ENCODE measurements at regions not wholly inside any gene's neighbourhood (a gene's known extent, or its start where the extent isn't known, plus 50 kb on each side); places are given as distances from the start of the nearest gene placed in this dataset.

DNA sequence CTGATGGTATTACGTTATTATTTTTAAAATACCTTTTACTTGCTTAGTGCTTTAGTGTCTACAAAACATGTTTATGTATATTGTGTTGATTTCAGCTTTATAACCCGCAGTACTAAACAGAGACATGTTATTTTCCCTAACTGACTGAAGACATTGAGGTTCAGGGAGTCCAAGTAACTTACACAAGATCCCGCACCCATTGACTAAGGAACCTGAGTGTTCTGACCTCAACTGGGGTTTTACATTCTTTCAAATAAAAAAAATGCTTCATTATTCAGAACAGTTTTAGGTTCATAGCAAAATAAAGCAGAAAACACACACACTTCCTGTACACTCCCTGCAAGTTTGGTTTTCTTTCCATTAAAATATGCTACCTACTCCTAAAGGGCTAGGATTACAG, 60.4 kb upstream of the METAP2 start:
- Histone ChIP-seq H3K9me3 (ENCODE audit: control insufficient read depth in 2 of 3, insufficient read depth in 1 of 3, low read length in 3 of 3) (no peaks in the 10 kb centered on the region), H3K4me1 (ENCODE audit: control insufficient read depth in 2 of 3, insufficient read depth in 2 of 3, low read depth in 1 of 3, low read length in 3 of 3) (no peaks in the 10 kb centered on the region), H3K9ac (ENCODE audit: low read length in 3 of 3) (no peak overlapping the region), H3K4me3 (ENCODE audit: low read length in 3 of 3) (no peak overlapping the region), H3K27me3 (ENCODE audit: control insufficient read depth, insufficient read depth, low read length) (no peaks in the 10 kb centered on the region), H3K36me3 (ENCODE audit: control insufficient read depth in 2 of 3, insufficient read depth in 3 of 3, low read length in 3 of 3) (no peaks in the 10 kb centered on the region), H3K27ac (ENCODE audit: low read depth in 2 of 2, low read length in 2 of 2) (no peak overlapping the region)
- TF ChIP-seq, protein P1, sequence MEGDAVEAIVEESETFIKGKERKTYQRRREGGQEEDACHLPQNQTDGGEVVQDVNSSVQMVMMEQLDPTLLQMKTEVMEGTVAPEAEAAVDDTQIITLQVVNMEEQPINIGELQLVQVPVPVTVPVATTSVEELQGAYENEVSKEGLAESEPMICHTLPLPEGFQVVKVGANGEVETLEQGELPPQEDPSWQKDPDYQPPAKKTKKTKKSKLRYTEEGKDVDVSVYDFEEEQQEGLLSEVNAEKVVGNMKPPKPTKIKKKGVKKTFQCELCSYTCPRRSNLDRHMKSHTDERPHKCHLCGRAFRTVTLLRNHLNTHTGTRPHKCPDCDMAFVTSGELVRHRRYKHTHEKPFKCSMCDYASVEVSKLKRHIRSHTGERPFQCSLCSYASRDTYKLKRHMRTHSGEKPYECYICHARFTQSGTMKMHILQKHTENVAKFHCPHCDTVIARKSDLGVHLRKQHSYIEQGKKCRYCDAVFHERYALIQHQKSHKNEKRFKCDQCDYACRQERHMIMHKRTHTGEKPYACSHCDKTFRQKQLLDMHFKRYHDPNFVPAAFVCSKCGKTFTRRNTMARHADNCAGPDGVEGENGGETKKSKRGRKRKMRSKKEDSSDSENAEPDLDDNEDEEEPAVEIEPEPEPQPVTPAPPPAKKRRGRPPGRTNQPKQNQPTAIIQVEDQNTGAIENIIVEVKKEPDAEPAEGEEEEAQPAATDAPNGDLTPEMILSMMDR (IDR thresholded peaks at IDR 0.05; ENCODE audit: borderline replicate concordance, extremely low read depth, insufficient read depth): no peak
- FAIRE-seq (no peak), DNase-seq (no peak)
- intact Hi-C loops (cut with DNase I): no loop called here

DNA sequence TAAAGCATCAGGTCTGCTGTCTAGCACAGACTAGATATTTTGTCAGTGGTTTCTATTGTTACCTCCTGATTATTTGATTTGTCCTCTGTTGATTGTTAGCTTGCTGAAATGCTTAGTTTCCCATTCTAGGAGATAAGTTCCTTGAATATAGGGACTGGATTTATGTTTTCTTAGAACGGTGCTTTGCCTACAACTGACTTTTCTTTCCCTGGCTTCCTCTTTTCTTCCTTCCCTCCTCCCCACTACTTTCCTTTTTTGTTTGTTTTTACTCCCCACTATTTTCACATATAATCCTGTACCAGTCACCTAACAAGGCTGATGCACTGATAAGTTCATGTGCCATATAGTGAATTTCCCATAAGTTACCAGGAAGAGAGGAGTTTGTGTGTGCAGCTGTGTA, 58.5 kb upstream of the METAP2 start:
- TF ChIP-seq, protein P1 (IDR thresholded peaks at IDR 0.05; ENCODE audit: borderline replicate concordance, extremely low read depth, insufficient read depth): no peak

DNA sequence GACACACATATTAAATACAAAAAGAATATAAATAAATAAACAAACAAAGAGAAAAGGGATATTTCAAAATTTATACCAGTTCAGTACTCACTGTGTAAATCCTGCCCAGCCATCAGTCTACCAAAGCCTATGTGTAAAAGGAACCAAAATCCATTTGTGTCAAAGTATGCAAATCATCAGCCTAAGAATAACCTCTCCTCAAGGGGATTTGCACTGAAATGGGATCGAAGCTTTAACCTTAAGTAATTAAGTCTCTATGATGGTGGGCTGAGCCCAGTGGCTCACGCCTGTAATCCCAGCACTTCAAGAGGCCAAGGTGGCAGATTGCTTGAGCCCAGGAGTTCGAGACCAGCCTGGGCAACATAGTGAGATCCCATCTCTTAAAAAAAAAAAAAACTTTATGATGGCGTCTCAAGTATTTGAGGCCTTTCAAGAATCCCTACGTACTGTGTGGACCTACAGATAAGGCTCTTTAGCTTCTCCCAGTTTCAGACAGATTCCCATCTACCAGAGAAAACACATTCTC, 57.8 kb upstream of the METAP2 start:
- H3K9ac ChIP-seq (ENCODE audit: low read length in 3 of 3): no peak overlapping the region
- no peaks in the 10 kb centered on the region for H3K27me3 ChIP-seq (ENCODE audit: control insufficient read depth, insufficient read depth, low read length)
- DNase-seq: no peak
- no peaks in the 10 kb centered on the region for H3K4me1 ChIP-seq (ENCODE audit: control insufficient read depth in 2 of 3, insufficient read depth in 2 of 3, low read depth in 1 of 3, low read length in 3 of 3)
- H3K36me3 ChIP-seq (ENCODE audit: control insufficient read depth in 2 of 3, insufficient read depth in 3 of 3, low read length in 3 of 3): no peaks in the 10 kb centered on the region
- no peak overlapping the region for H3K27ac ChIP-seq (ENCODE audit: low read depth in 2 of 2, low read length in 2 of 2)
- TF ChIP-seq, protein P1 (IDR thresholded peaks at IDR 0.05; ENCODE audit: borderline replicate concordance, extremely low read depth, insufficient read depth): no peak
- H3K9me3 ChIP-seq (ENCODE audit: control insufficient read depth in 2 of 3, insufficient read depth in 1 of 3, low read length in 3 of 3): no peaks in the 10 kb centered on the region
- FAIRE-seq: no peak
- H3K4me3 ChIP-seq (ENCODE audit: low read length in 3 of 3): no peak overlapping the region
- intact Hi-C loops (cut with DNase I): no loop called here

More for the DNA sequence above, 58.5 kb upstream of the METAP2 start:
- DNase-seq (no peak), FAIRE-seq (no peak)
- Histone ChIP-seq H3K4me3 (ENCODE audit: low read length in 3 of 3) (no peak overlapping the region), H3K9ac (ENCODE audit: low read length in 3 of 3) (no peak overlapping the region), H3K27ac (ENCODE audit: low read depth in 2 of 2, low read length in 2 of 2) (no peak overlapping the region), H3K4me1 (ENCODE audit: control insufficient read depth in 2 of 3, insufficient read depth in 2 of 3, low read depth in 1 of 3, low read length in 3 of 3) (no peaks in the 10 kb centered on the region), H3K36me3 (ENCODE audit: control insufficient read depth in 2 of 3, insufficient read depth in 3 of 3, low read length in 3 of 3) (no peaks in the 10 kb centered on the region), H3K27me3 (ENCODE audit: control insufficient read depth, insufficient read depth, low read length) (no peaks in the 10 kb centered on the region), H3K9me3 (ENCODE audit: control insufficient read depth in 2 of 3, insufficient read depth in 1 of 3, low read length in 3 of 3) (no peaks in the 10 kb centered on the region)
- intact Hi-C loops (cut with DNase I): no loop called here

DNA sequence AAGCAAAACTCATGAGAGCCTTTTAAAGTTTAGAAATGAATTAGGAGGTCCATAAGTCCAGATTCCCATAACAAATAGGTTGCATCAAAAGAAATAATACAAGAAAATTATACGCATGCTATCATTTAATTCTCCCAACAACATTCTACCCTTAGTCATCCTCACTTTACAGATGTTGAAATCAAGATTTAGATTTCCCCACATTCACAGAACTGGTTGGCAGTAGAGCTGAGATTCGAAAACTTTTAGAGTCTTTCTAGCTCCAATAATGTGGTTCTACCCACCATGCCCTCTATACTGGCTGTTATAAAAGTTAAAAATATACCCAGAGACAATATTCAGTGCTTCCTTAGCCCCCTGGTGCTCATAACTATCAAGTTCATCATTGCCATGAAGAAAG, 56.6 kb upstream of the METAP2 start:
- Histone ChIP-seq H3K9ac (ENCODE audit: low read length in 3 of 3) (no peak overlapping the region), H3K27me3 (ENCODE audit: control insufficient read depth, insufficient read depth, low read length) (no peaks in the 10 kb centered on the region), H3K4me3 (ENCODE audit: low read length in 3 of 3) (no peak overlapping the region), H3K9me3 (ENCODE audit: control insufficient read depth in 2 of 3, insufficient read depth in 1 of 3, low read length in 3 of 3) (no peaks in the 10 kb centered on the region), H3K27ac (ENCODE audit: low read depth in 2 of 2, low read length in 2 of 2) (no peak overlapping the region), H3K36me3 (ENCODE audit: control insufficient read depth in 2 of 3, insufficient read depth in 3 of 3, low read length in 3 of 3) (no peaks in the 10 kb centered on the region), H3K4me1 (ENCODE audit: control insufficient read depth in 2 of 3, insufficient read depth in 2 of 3, low read depth in 1 of 3, low read length in 3 of 3) (no peaks in the 10 kb centered on the region)
- TF ChIP-seq, protein P1 (IDR thresholded peaks at IDR 0.05; ENCODE audit: borderline replicate concordance, extremely low read depth, insufficient read depth): no peak
- FAIRE-seq: no peak
- intact Hi-C loops (cut with DNase I): no loop called here
- DNase-seq: no peak

All from kidney (tissue), 13 donors.